Tibial artery (tissue), 4 donors: ENCODE measurements at regions not wholly inside any gene's neighbourhood (a gene's known extent, or its start where the extent isn't known, plus 50 kb on each side); places are given as distances from the start of the nearest gene placed in this dataset.

ENCODE experiments used
- DNase-seq, 2 donors: peaks; one replicate each; pipeline ENCODE4 v3.0.0-alpha.2; 2019
- H3K27ac ChIP-seq, 2 donors: fragments of 200-600 bp; sonication (generic) in 1 of 2; 1 replicate in 1 of 2; 2 replicates in 1 of 2; pipeline ENCODE4 v1.5.1; 2018 to 2019; ENCODE audit warnings: mild to moderate bottlenecking in 1 of 2
- H3K27me3 ChIP-seq, 2 donors: fragments of 200-600 bp; sonication (generic) in 1 of 2; one replicate each; pipeline versions ENCODE4 v1.5.1 to v1.6.0; 2016 to 2019
- H3K36me3 ChIP-seq, 3 donors: fragments of 200-600 bp; sonication (generic) in 2 of 3; one replicate each; pipeline ENCODE4 v1.5.1; 2016 to 2019; ENCODE audit warnings: mild to moderate bottlenecking in 2 of 3
- H3K4me1 ChIP-seq, 4 donors: fragments of 200-600 bp; sonication (generic) in 2 of 4; 1 replicate in 3 of 4; 2 replicates in 1 of 4; pipeline ENCODE4 v1.5.1; 2016 to 2019
- H3K4me3 ChIP-seq, 2 donors: fragments of 200-600 bp; sonication (generic) in 1 of 2; 1 replicate in 1 of 2; 2 replicates in 1 of 2; pipeline ENCODE4 v1.5.1; 2018 to 2019; ENCODE audit warnings: mild to moderate bottlenecking in 2 of 2
- H3K9me3 ChIP-seq, 3 donors: fragments of 200-600 bp; sonication (generic) in 1 of 3; one replicate each; pipeline ENCODE4 v1.5.1; 2016 to 2019
- CTCF ChIP-seq, 2 experiments: fragments of 200-600 bp in 1 of 2; fragments of 450-650 bp in 1 of 2; IDR thresholded peaks; one replicate each; pipeline ENCODE4 v1.5.1; 2017 to 2019; ENCODE audit warnings: antibody characterized with exemption in 2 of 2, mild to moderate bottlenecking in 1 of 2, moderate library complexity in 1 of 2
- intact Hi-C: fragments of 100-400 bp; cut with DNase I; formaldehyde crosslinking; loops from one replicate; pipeline ENCODE4 v1.15.0; 2023; ENCODE audit warnings: low total_unique reads

- intact Hi-C loops, result no loop called here
- no peak for TF ChIP-seq CTCF (IDR thresholded peaks at IDR 0.05)
- Histone ChIP-seq H3K4me3 (no peak overlapping the region), H3K4me1 (no peaks in the 10 kb centered on the region), H3K9me3 (no peaks in the 10 kb centered on the region), H3K27me3 (peaks cover 0 to 4% of the 10 kb centered on the region in 2 donors), H3K36me3 (no peaks in the 10 kb centered on the region), H3K27ac (no peak overlapping the region)
- no peak for DNase-seq
These were observed 297.2 kb upstream of the JARID2 start for GRCh38 chr6:14948586-14949245.

GRCh38 chr6:14950103-14950969 is 295.5 kb upstream of the JARID2 start:
- no peaks in the 10 kb centered on the region for H3K4me1 ChIP-seq
- no peak overlapping the region for H3K27ac ChIP-seq
- no peak for TF ChIP-seq CTCF (IDR thresholded peaks at IDR 0.05)
- no peak overlapping the region for H3K4me3 ChIP-seq
- no peaks in the 10 kb centered on the region for H3K9me3 ChIP-seq
- no peaks in the 10 kb centered on the region for H3K27me3 ChIP-seq
- no peak for DNase-seq
- intact Hi-C loops, result no loop called here
- H3K36me3 ChIP-seq, result no peaks in the 10 kb centered on the region

GRCh38 chr6:14950970-14951276 is 294.9 kb upstream of the JARID2 start:
- no peak for TF ChIP-seq CTCF (IDR thresholded peaks at IDR 0.05)
- Histone ChIP-seq H3K9me3 (no peaks in the 10 kb centered on the region), H3K27ac (no peak overlapping the region), H3K4me1 (no peaks in the 10 kb centered on the region), H3K4me3 (no peak overlapping the region), H3K27me3 (no peaks in the 10 kb centered on the region), H3K36me3 (no peaks in the 10 kb centered on the region)
- intact Hi-C loops, result no loop called here
- no peak for DNase-seq

GRCh38 chr6:14951704-14952103 is 294.2 kb upstream of the JARID2 start:
- no peak for TF ChIP-seq CTCF (IDR thresholded peaks at IDR 0.05)
- Histone ChIP-seq H3K9me3 (no peaks in the 10 kb centered on the region), H3K4me1 (no peaks in the 10 kb centered on the region), H3K27ac (no peak overlapping the region), H3K27me3 (no peaks in the 10 kb centered on the region), H3K36me3 (no peaks in the 10 kb centered on the region), H3K4me3 (no peak overlapping the region)
- intact Hi-C loops, result no loop called here
- DNase-seq, result no peak

GRCh38 chr6:14953836-14954235 is 292.0 kb upstream of the JARID2 start:
- Histone ChIP-seq H3K36me3 (no peaks in the 10 kb centered on the region), H3K27me3 (no peaks in the 10 kb centered on the region), H3K27ac (no peak overlapping the region), H3K4me3 (no peak overlapping the region), H3K4me1 (no peaks in the 10 kb centered on the region), H3K9me3 (no peaks in the 10 kb centered on the region)
- DNase-seq, result no peak
- TF ChIP-seq CTCF (IDR thresholded peaks at IDR 0.05), result no peak
- intact Hi-C loops, result no loop called here
